Endothelial cell of umbilical vein (primary cell): ENCODE measurements at regions not wholly inside any gene's neighbourhood (a gene's known extent, or its start where the extent isn't known, plus 50 kb on each side); places are given as distances from the start of the nearest gene placed in this dataset.

Source experiments
- BruUV-seq: library from RNA; stranded (reverse); fragments of 400-500 nt; replicated peaks from 2 replicates; lab custom pipeline; 2021; lab: Mats Ljungman, UMichigan
- CTCF ChIA-PET: fragments of 300-600, 350-600 bp; sonication (Branson Sonifier 250); formaldehyde crosslinking; loops from one replicate; lab custom pipeline; 2021; ENCODE audit warnings: antibody characterized with exemption, inconsistent platforms; lab: Charles Lee
- POLR2A ChIA-PET: fragments of 300-600, 350-600 bp; sonication (Branson Sonifier 250); formaldehyde crosslinking; loops from one replicate; lab custom pipeline; 2021; ENCODE audit warnings: antibody characterized with exemption, inconsistent platforms; lab: Charles Lee
- DNase-seq: peaks from one replicate; pipeline ENCODE4 v3.0.0-alpha.2; 2011; ENCODE audit warnings: low read depth, low spot score
- FAIRE-seq: peaks from 2 replicates; lab custom pipeline; 2011; peaks lifted over from hg19 to GRCh38; lab: Jason Lieb, UNC
- H2AFZ ChIP-seq: 2 replicates; pipeline ENCODE4 v1.6.0; 2012; ENCODE audit warnings: low read depth, low read length, control low read depth, inconsistent platforms
- H3K27ac ChIP-seq: 2 replicates; pipeline ENCODE4 v1.5.1; 2011; ENCODE audit warnings: low read depth, mild to moderate bottlenecking, control low read depth, low read length, moderate library complexity; ENCODE audit not compliant: insufficient read depth
- H3K27me3 ChIP-seq, 2 experiments: 2 replicates each; pipeline versions ENCODE4 v1.6.0 to v1.6.1; 2011; ENCODE audit warnings: low read length in 2 of 2, mixed read lengths in 1 of 2; ENCODE audit not compliant: control insufficient read depth in 2 of 2, insufficient read depth in 2 of 2
- H3K36me3 ChIP-seq, 2 experiments: 2 replicates in 1 of 2; 3 replicates in 1 of 2; pipeline ENCODE4 v1.5.1; 2011; ENCODE audit warnings: low read length in 2 of 2, mild to moderate bottlenecking in 1 of 2, moderate library complexity in 1 of 2; ENCODE audit not compliant: control insufficient read depth in 2 of 2, insufficient read depth in 2 of 2; ENCODE audit errors: extremely low read depth in 1 of 2
- H3K4me1 ChIP-seq: 3 replicates; pipeline ENCODE4 v1.5.1; 2011; ENCODE audit warnings: mild to moderate bottlenecking, low read length; ENCODE audit not compliant: control insufficient read depth, insufficient read depth; ENCODE audit errors: extremely low read depth
- H3K4me2 ChIP-seq: 2 replicates; pipeline ENCODE4 v1.6.1; 2011; ENCODE audit warnings: low read length, control low read depth, mixed read lengths; ENCODE audit not compliant: insufficient read depth
- H3K4me3 ChIP-seq, 3 experiments: fragments of 200-600 bp in 1 of 3; sonication (generic), shearing (Covaris generic) in 1 of 3; replicated peaks in 1 of 3; 2 replicates each; pipeline ENCODE4 v1.5.1; 2011 to 2016; ENCODE audit warnings: control low read depth in 3 of 3, low read length in 3 of 3, mild to moderate bottlenecking in 2 of 3, inconsistent platforms in 1 of 3, low read depth in 1 of 3, moderate library complexity in 1 of 3; ENCODE audit not compliant: insufficient read depth in 1 of 3
- H3K79me2 ChIP-seq: 2 replicates; pipeline ENCODE4 v1.6.0; 2012; ENCODE audit warnings: low read length, inconsistent platforms; ENCODE audit not compliant: control insufficient read depth, insufficient read depth
- H3K9ac ChIP-seq: replicated peaks from 2 replicates; pipeline ENCODE3; 2011; ENCODE audit warnings: low read length, control low read depth; ENCODE audit not compliant: insufficient read depth; ENCODE audit errors: extremely low read depth
- H3K9me1 ChIP-seq: replicated peaks from 3 replicates; pipeline ENCODE4 v1.6.0; 2011; ENCODE audit warnings: mild to moderate bottlenecking, low read length; ENCODE audit not compliant: control insufficient read depth, insufficient read depth; ENCODE audit errors: extremely low read depth
- H3K9me3 ChIP-seq: replicated peaks from 2 replicates; pipeline ENCODE4 v1.5.1; 2012; ENCODE audit warnings: low read length, inconsistent platforms; ENCODE audit not compliant: control insufficient read depth, insufficient read depth
- H4K20me1 ChIP-seq: replicated peaks from 2 replicates; pipeline ENCODE3; 2011; ENCODE audit warnings: mild to moderate bottlenecking, low read length; ENCODE audit not compliant: control insufficient read depth, insufficient read depth; ENCODE audit errors: extremely low read depth
- EZH2 ChIP-seq: IDR thresholded peaks from 2 replicates; pipeline ENCODE4 v1.6.1; 2012; ENCODE audit warnings: borderline replicate concordance, low read depth, mild to moderate bottlenecking, moderate library complexity, low read length, inconsistent platforms; ENCODE audit not compliant: severe bottlenecking
- FOS ChIP-seq: IDR thresholded peaks from 2 replicates; pipeline ENCODE4 v1.6.1; 2011; ENCODE audit warnings: mild to moderate bottlenecking, low read length, moderate library complexity, borderline replicate concordance; ENCODE audit not compliant: insufficient read depth
- GATA2 ChIP-seq: IDR thresholded peaks from 2 replicates; pipeline ENCODE4 v1.7.0; 2011; ENCODE audit warnings: low read depth, mild to moderate bottlenecking, moderate library complexity, mixed read lengths, low read length; ENCODE audit not compliant: insufficient read length, insufficient read depth
- JUN ChIP-seq: IDR thresholded peaks from 2 replicates; pipeline ENCODE4 v1.6.1; 2011; ENCODE audit warnings: borderline replicate concordance, low read depth; ENCODE audit not compliant: insufficient read length, insufficient read depth
- MYC ChIP-seq: IDR thresholded peaks from one replicate; pipeline ENCODE4 v1.6.1; 2011; ENCODE audit warnings: mild to moderate bottlenecking, low read depth, low read length
- POLR2A ChIP-seq: IDR thresholded peaks from 2 replicates; pipeline ENCODE4 v1.6.1; 2012; ENCODE audit warnings: low read depth, mild to moderate bottlenecking, control low read depth, low read length
- POLR2AphosphoS5 ChIP-seq: IDR thresholded peaks from 2 replicates; pipeline ENCODE4 v1.6.1; 2012; ENCODE audit warnings: low read depth, mild to moderate bottlenecking, control low read depth, low read length, moderate library complexity; ENCODE audit not compliant: insufficient read depth
- dilution Hi-C: fragments of 300-500 bp; cut with MboI; formaldehyde crosslinking; loops from one replicate; pipeline ENCODE4 v1.15.0; 2019; ENCODE audit warnings: low sequenced_read_pairs; ENCODE audit not compliant: extremely low pct_ligation_motif_present
- intact Hi-C: fragments of 100-400 bp; cut with micrococcal nuclease; formaldehyde crosslinking; loops from one replicate; pipeline ENCODE4 v1.10.0; 2022
- TF ChIP-seq, protein P1 (sequence below), 2 donors: IDR thresholded peaks; 1 replicate in 1 of 2; 2 replicates in 1 of 2; pipeline ENCODE4 v1.5.1; 2011; ENCODE audit warnings: low read length in 2 of 2, mild to moderate bottlenecking in 2 of 2, moderate library complexity in 2 of 2, control low read depth in 1 of 2, inconsistent platforms in 1 of 2, low read depth in 1 of 2; ENCODE audit not compliant: insufficient read depth in 1 of 2; ENCODE audit errors: extremely low read depth in 1 of 2
- TF ChIP-seq, protein P2 (sequence below): IDR thresholded peaks from 2 replicates; pipeline ENCODE4 v1.6.1; 2011; ENCODE audit not compliant: insufficient read depth, insufficient read length

DNA sequence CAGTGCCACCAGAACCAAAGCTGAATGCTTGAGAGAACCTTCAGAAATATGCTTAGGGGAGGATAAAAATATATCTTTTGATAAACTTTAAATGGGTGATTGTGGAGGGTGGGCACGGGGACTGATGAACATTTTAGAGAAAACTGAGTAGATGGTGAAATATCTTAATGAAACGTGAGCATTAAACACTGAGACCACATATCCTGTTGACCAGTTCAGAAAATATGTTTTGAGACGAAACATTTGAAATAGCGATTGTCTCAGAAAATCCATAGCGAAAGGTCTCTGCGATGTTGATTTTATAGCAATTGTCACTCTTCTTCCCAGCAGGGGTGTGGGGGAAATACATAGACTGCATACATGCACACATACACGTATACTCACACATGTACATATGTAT is 231.0 kb downstream of the ESM1 start:
- CTCF ChIA-PET = no interaction called here

More for the DNA sequence above, 231.0 kb downstream of the ESM1 start:
- Histone ChIP-seq H3K9me3 (no peaks in the 10 kb centered on the region), H3K9me1 (no peaks in the 10 kb centered on the region), H3K4me3 (no peak overlapping the region), H4K20me1 (no peaks in the 10 kb centered on the region), H3K9ac (no peak overlapping the region), H3K4me1 (no peaks in the 10 kb centered on the region), H3K36me3 (no peaks in the 10 kb centered on the region), H3K79me2 (no peaks in the 10 kb centered on the region), H3K4me2 (no peak overlapping the region), H3K27ac (no peak overlapping the region), H3K27me3 (no peaks in the 10 kb centered on the region), H2AFZ (no peak overlapping the region)
- dilution Hi-C loops = no loop called here
- intact Hi-C loops = no loop called here
- POLR2A ChIA-PET = no interaction called here
- DNase-seq = no peak
- TF ChIP-seq GATA2 (no peak), EZH2 (no peak), MYC (no peak), POLR2AphosphoS5 (no peak), POLR2A (no peak), JUN (no peak), FOS (no peak)
- TF ChIP-seq, protein P1, sequence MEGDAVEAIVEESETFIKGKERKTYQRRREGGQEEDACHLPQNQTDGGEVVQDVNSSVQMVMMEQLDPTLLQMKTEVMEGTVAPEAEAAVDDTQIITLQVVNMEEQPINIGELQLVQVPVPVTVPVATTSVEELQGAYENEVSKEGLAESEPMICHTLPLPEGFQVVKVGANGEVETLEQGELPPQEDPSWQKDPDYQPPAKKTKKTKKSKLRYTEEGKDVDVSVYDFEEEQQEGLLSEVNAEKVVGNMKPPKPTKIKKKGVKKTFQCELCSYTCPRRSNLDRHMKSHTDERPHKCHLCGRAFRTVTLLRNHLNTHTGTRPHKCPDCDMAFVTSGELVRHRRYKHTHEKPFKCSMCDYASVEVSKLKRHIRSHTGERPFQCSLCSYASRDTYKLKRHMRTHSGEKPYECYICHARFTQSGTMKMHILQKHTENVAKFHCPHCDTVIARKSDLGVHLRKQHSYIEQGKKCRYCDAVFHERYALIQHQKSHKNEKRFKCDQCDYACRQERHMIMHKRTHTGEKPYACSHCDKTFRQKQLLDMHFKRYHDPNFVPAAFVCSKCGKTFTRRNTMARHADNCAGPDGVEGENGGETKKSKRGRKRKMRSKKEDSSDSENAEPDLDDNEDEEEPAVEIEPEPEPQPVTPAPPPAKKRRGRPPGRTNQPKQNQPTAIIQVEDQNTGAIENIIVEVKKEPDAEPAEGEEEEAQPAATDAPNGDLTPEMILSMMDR (IDR thresholded peaks at IDR 0.05; ENCODE audit: extremely low read depth in 1 of 2, insufficient read depth in 1 of 2, low read depth in 1 of 2, low read length in 2 of 2) = no peak
- TF ChIP-seq, protein P2, sequence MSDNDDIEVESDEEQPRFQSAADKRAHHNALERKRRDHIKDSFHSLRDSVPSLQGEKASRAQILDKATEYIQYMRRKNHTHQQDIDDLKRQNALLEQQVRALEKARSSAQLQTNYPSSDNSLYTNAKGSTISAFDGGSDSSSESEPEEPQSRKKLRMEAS = no peak
- BruUV-seq = no TSS peak
- FAIRE-seq = no peak
